RWPE2 (cell line): ENCODE measurements at regions not wholly inside any gene's neighbourhood (a gene's known extent, or its start where the extent isn't known, plus 50 kb on each side); places are given as distances from the start of the nearest gene placed in this dataset.
"Not testable (repeated sequence)": the region's sequence is repeated elsewhere in the genome, so short reads cannot be mapped to it uniquely, and the experiment has no call there.

Source experiments
- ATAC-seq: fragments of 200-7000 bp; cut with Tn5 transposase; 3 replicates; pipeline ENCODE4 v1.9.1; 2021; ENCODE audit warnings: low read depth
- DNase-seq: peaks from one replicate; pipeline ENCODE4 v3.0.0-alpha.2; 2020; ENCODE audit warnings: low spot score
- H3K27ac ChIP-seq: fragments of 450-650 bp; 2 replicates; pipeline ENCODE4 v1.5.1; 2017; ENCODE audit warnings: mild to moderate bottlenecking; ENCODE audit not compliant: poor library complexity, severe bottlenecking
- H3K27me3 ChIP-seq: fragments of 250-450 bp; sonication (Bioruptor Pico); 2 replicates; pipeline ENCODE4 v1.5.1; 2021; ENCODE audit warnings: mild to moderate bottlenecking, moderate library complexity; ENCODE audit not compliant: insufficient read depth, poor library complexity, severe bottlenecking
- H3K36me3 ChIP-seq: fragments of 250-450 bp; sonication (Bioruptor Pico); 2 replicates; pipeline ENCODE4 v1.5.1; 2020; ENCODE audit warnings: low read depth, mild to moderate bottlenecking, moderate library complexity
- H3K4me1 ChIP-seq: fragments of 250-450 bp; sonication (Bioruptor Pico); 2 replicates; pipeline ENCODE4 v1.5.1; 2021; ENCODE audit warnings: mild to moderate bottlenecking, moderate library complexity; ENCODE audit not compliant: insufficient read depth, poor library complexity, severe bottlenecking
- H3K4me3 ChIP-seq: fragments of 250-450 bp; sonication (Bioruptor Pico); 2 replicates; pipeline ENCODE4 v1.5.1; 2021; ENCODE audit warnings: mild to moderate bottlenecking, moderate library complexity; ENCODE audit not compliant: severe bottlenecking
- H3K9me3 ChIP-seq: fragments of 250-450 bp; sonication (Bioruptor Pico); 2 replicates; pipeline ENCODE4 v1.5.1; 2021; ENCODE audit warnings: mild to moderate bottlenecking, moderate library complexity; ENCODE audit not compliant: severe bottlenecking
- CTCF ChIP-seq: fragments of 450-650 bp; IDR thresholded peaks from one replicate; pipeline ENCODE4 v1.5.1; 2017; ENCODE audit warnings: mild to moderate bottlenecking, moderate library complexity; ENCODE audit not compliant: poor library complexity, severe bottlenecking

GRCh38 chr5:34388754-34389153 lies 267.4 kb upstream of the RAI14 start:
- ATAC-seq, H3K4me3 ChIP-seq: not testable (repeated sequence)

GRCh38 chr5:34409373-34409772 lies 246.8 kb upstream of the RAI14 start:
- no peak for TF ChIP-seq CTCF
- Histone ChIP-seq H3K9me3 (no peaks in the 10 kb centered on the region), H3K27ac (no peak overlapping the region), H3K36me3 (no peaks in the 10 kb centered on the region), H3K4me1 (no peaks in the 10 kb centered on the region), H3K27me3 (no peaks in the 10 kb centered on the region), H3K4me3 (no peak overlapping the region)
- DNase-seq (no peak), ATAC-seq (no peak)

More at GRCh38 chr5:34388754-34389153, 267.4 kb upstream of the RAI14 start:
- not testable (repeated sequence) for H3K4me1 ChIP-seq, H3K27me3 ChIP-seq, DNase-seq, H3K36me3 ChIP-seq, H3K9me3 ChIP-seq, H3K27ac ChIP-seq

GRCh38 chr5:34410411-34411139 lies 245.6 kb upstream of the RAI14 start:
- H3K27ac ChIP-seq = no peak overlapping the region
- no peaks in the 10 kb centered on the region for H3K9me3 ChIP-seq

GRCh38 chr5:34411470-34412346 lies 244.4 kb upstream of the RAI14 start:
- no peak for TF ChIP-seq CTCF

More at GRCh38 chr5:34410411-34411139, 245.6 kb upstream of the RAI14 start:
- Histone ChIP-seq H3K4me1 (no peaks in the 10 kb centered on the region), H3K4me3 (no peak overlapping the region), H3K36me3 (no peaks in the 10 kb centered on the region), H3K27me3 (no peaks in the 10 kb centered on the region)
- ATAC-seq (no peak), DNase-seq (no peak)
- no peak for TF ChIP-seq CTCF

GRCh38 chr5:34412736-34413135 lies 243.4 kb upstream of the RAI14 start:
- H3K36me3 ChIP-seq = no peaks in the 10 kb centered on the region
- no peaks in the 10 kb centered on the region for H3K4me1 ChIP-seq
- no peak overlapping the region for H3K4me3 ChIP-seq
- TF ChIP-seq CTCF = no peak
- no peaks in the 10 kb centered on the region for H3K27me3 ChIP-seq
- DNase-seq (no peak), ATAC-seq (no peak)
- no peak overlapping the region for H3K27ac ChIP-seq
- no peaks in the 10 kb centered on the region for H3K9me3 ChIP-seq

More at GRCh38 chr5:34411470-34412346, 244.4 kb upstream of the RAI14 start:
- ATAC-seq (no peak), DNase-seq (no peak)
- Histone ChIP-seq H3K4me1 (no peaks in the 10 kb centered on the region), H3K4me3 (no peak overlapping the region), H3K27me3 (no peaks in the 10 kb centered on the region), H3K27ac (no peak overlapping the region), H3K9me3 (no peaks in the 10 kb centered on the region), H3K36me3 (no peaks in the 10 kb centered on the region)
